ENCODE measurements at regions not wholly inside any gene's neighbourhood (a gene's known extent, or its start where the extent isn't known, plus 50 kb on each side); places are given as distances from the start of the nearest gene placed in this dataset.

- TF ChIP-seq YY1 (IDR thresholded peaks at IDR 0.05; ENCODE audit: low read depth) (no peak), REST (IDR thresholded peaks at IDR 0.05; ENCODE audit: low read depth) (no peak), RAD21 (IDR thresholded peaks at IDR 0.05; ENCODE audit: low read depth) (no peak), ZBTB7A (IDR thresholded peaks at IDR 0.05; ENCODE audit: low read depth) (no peak), MAX (IDR thresholded peaks at IDR 0.05) (no peak), EGR1 (IDR thresholded peaks at IDR 0.05) (no peak)
These were observed 124.6 kb upstream of the NRBF2 start for GRCh38 chr10:63008491-63008890.
